WTC11 (cell line): ENCODE measurements at regions not wholly inside any gene's neighbourhood (a gene's known extent, or its start where the extent isn't known, plus 50 kb on each side); places are given as distances from the start of the nearest gene placed in this dataset.

Experiments used
- ATAC-seq: fragments of 200-7000 bp; cut with Tn5 transposase; 2 replicates; pipeline ENCODE4 v1.10.0; 2021; ENCODE audit warnings: mild to moderate bottlenecking, moderate library complexity
- CTCF ChIA-PET: fragments of 300-600 bp; sonication (Branson Sonifier 250); formaldehyde crosslinking; loops from one replicate; lab custom pipeline; 2021; ENCODE audit warnings: antibody characterized with exemption; lab: Charles Lee
- POLR2A ChIA-PET: fragments of 350-600 bp; sonication (Branson Sonifier 250); formaldehyde crosslinking; loops from one replicate; lab custom pipeline; 2021; ENCODE audit warnings: antibody characterized with exemption; lab: Charles Lee
- DNase-seq: peaks from one replicate; pipeline ENCODE4 v3.0.0; 2021; ENCODE audit warnings: low spot score
- H3K27ac Mint-ChIP-seq: 2 replicates; pipeline ENCODE4 v1.8.0; 2021; ENCODE audit warnings: mixed read lengths
- H3K27me3 Mint-ChIP-seq: 2 replicates; pipeline ENCODE4 v1.8.0; 2021; ENCODE audit warnings: low read depth, mild to moderate bottlenecking, moderate library complexity, mixed read lengths
- H3K36me3 Mint-ChIP-seq: 2 replicates; pipeline ENCODE4 v1.8.0; 2021; ENCODE audit warnings: mixed read lengths
- H3K4me1 Mint-ChIP-seq: 2 replicates; pipeline ENCODE4 v1.8.0; 2022; ENCODE audit warnings: mixed read lengths
- H3K4me3 Mint-ChIP-seq: 2 replicates; pipeline ENCODE4 v1.8.0; 2021; ENCODE audit warnings: mild to moderate bottlenecking, moderate library complexity, mixed read lengths
- H3K9me3 Mint-ChIP-seq: 2 replicates; pipeline ENCODE4 v1.8.0; 2021; ENCODE audit warnings: mixed read lengths
- ATF1 ChIP-seq: sonication (generic); formaldehyde crosslinking; IDR thresholded peaks from 2 replicates; pipeline ENCODE4 v1.8.1; 2023; ENCODE audit warnings: mild to moderate bottlenecking, moderate library complexity, missing genetic modification reagents
- CREM ChIP-seq: sonication (generic); formaldehyde crosslinking; IDR thresholded peaks from 2 replicates; pipeline ENCODE4 v1.8.1; 2022; ENCODE audit warnings: mild to moderate bottlenecking, missing genetic modification reagents, moderate library complexity
- ELF4 ChIP-seq: sonication (generic); formaldehyde crosslinking; IDR thresholded peaks from 2 replicates; pipeline ENCODE4 v1.8.1; 2022; ENCODE audit warnings: low read depth, mild to moderate bottlenecking, moderate library complexity, missing genetic modification reagents
- ETV6 ChIP-seq: sonication (generic); formaldehyde crosslinking; IDR thresholded peaks from 2 replicates; pipeline ENCODE4 v1.8.1; 2022; ENCODE audit warnings: mild to moderate bottlenecking, missing genetic modification reagents
- FOXK1 ChIP-seq: sonication (generic); formaldehyde crosslinking; IDR thresholded peaks from 2 replicates; pipeline ENCODE4 v1.8.0; 2022; ENCODE audit warnings: mild to moderate bottlenecking, moderate library complexity, missing genetic modification reagents
- FOXP1 ChIP-seq: sonication (generic); formaldehyde crosslinking; IDR thresholded peaks from 2 replicates; pipeline ENCODE4 v1.8.0; 2022; ENCODE audit warnings: missing genetic modification reagents, mild to moderate bottlenecking, moderate library complexity, borderline replicate concordance
- JUN ChIP-seq: sonication (generic); formaldehyde crosslinking; IDR thresholded peaks from 2 replicates; pipeline ENCODE4 v1.8.0; 2023; ENCODE audit warnings: mild to moderate bottlenecking, missing genetic modification reagents
- MXD4 ChIP-seq: fragments of 250-450 bp; sonication (Bioruptor Pico); IDR thresholded peaks from 2 replicates; pipeline ENCODE4 v1.8.0; 2021; ENCODE audit warnings: mild to moderate bottlenecking, moderate library complexity, borderline replicate concordance
- MYBL2 ChIP-seq: sonication (generic); formaldehyde crosslinking; IDR thresholded peaks from 2 replicates; pipeline ENCODE4 v1.8.1; 2023; ENCODE audit warnings: mild to moderate bottlenecking, moderate library complexity, missing genetic modification reagents
- SMAD3 ChIP-seq: sonication (generic); formaldehyde crosslinking; IDR thresholded peaks from 2 replicates; pipeline ENCODE4 v1.8.0; 2022; ENCODE audit warnings: missing genetic modification reagents, mild to moderate bottlenecking, borderline replicate concordance
- SOX15 ChIP-seq: fragments of 250-450 bp; sonication (Bioruptor Pico); IDR thresholded peaks from 2 replicates; pipeline ENCODE4 v1.9.0; 2021; ENCODE audit warnings: mild to moderate bottlenecking
- SP1 ChIP-seq: sonication (generic); formaldehyde crosslinking; conservative IDR thresholded peaks from 2 replicates; pipeline ENCODE4 v1.8.1; 2022; ENCODE audit warnings: missing genetic modification reagents
- TCF7 ChIP-seq: sonication (generic); formaldehyde crosslinking; IDR thresholded peaks from 2 replicates; pipeline ENCODE4 v1.8.0; 2022; ENCODE audit warnings: mild to moderate bottlenecking, low read depth, missing genetic modification reagents, moderate library complexity
- ZNF219 ChIP-seq: sonication (generic); formaldehyde crosslinking; IDR thresholded peaks from 2 replicates; pipeline ENCODE4 v1.8.0; 2023; ENCODE audit warnings: missing genetic modification reagents, mild to moderate bottlenecking, borderline replicate concordance
- ZNF263 ChIP-seq: sonication (generic); formaldehyde crosslinking; IDR thresholded peaks from 2 replicates; pipeline ENCODE4 v1.8.1; 2022; ENCODE audit warnings: low read depth, mild to moderate bottlenecking, moderate library complexity, missing genetic modification reagents
- ZNF317 ChIP-seq: sonication (generic); formaldehyde crosslinking; IDR thresholded peaks from 2 replicates; pipeline ENCODE4 v1.8.1; 2023; ENCODE audit warnings: low read depth, mild to moderate bottlenecking, moderate library complexity, missing genetic modification reagents, borderline replicate concordance
- ZNF671 ChIP-seq: fragments of 250-450 bp; sonication (Bioruptor Pico); IDR thresholded peaks from 2 replicates; pipeline ENCODE4 v1.8.0; 2021; ENCODE audit warnings: mild to moderate bottlenecking
- TF ChIP-seq, protein P1 (sequence below): fragments of 250-450 bp; sonication (Bioruptor Pico); IDR thresholded peaks from 2 replicates; pipeline ENCODE4 v1.9.0; 2021; ENCODE audit warnings: mild to moderate bottlenecking, borderline replicate concordance
- TF ChIP-seq, protein P2 (sequence below): fragments of 250-450 bp; sonication (Bioruptor Pico); IDR thresholded peaks from 2 replicates; pipeline ENCODE4 v2.1.2; 2022; ENCODE audit warnings: mild to moderate bottlenecking, moderate library complexity
- TF ChIP-seq, protein P3 (sequence below): sonication (generic); formaldehyde crosslinking; IDR thresholded peaks from 2 replicates; pipeline ENCODE4 v1.8.1; 2022; ENCODE audit warnings: mild to moderate bottlenecking, missing genetic modification reagents, moderate library complexity, borderline replicate concordance
- TF ChIP-seq, protein P4 (sequence below): sonication (generic); formaldehyde crosslinking; IDR thresholded peaks from 2 replicates; pipeline ENCODE4 v1.8.1; 2022; ENCODE audit warnings: low read depth, mild to moderate bottlenecking, moderate library complexity, missing genetic modification reagents, borderline replicate concordance
- TF ChIP-seq, protein P5 (sequence below): sonication (generic); formaldehyde crosslinking; IDR thresholded peaks from 2 replicates; pipeline ENCODE4 v1.8.0; 2022; ENCODE audit warnings: mild to moderate bottlenecking, missing genetic modification reagents
- TF ChIP-seq, protein P6 (sequence below): sonication (generic); formaldehyde crosslinking; IDR thresholded peaks from 2 replicates; pipeline ENCODE4 v1.8.1; 2023; ENCODE audit warnings: mild to moderate bottlenecking, missing genetic modification reagents, moderate library complexity
- TF ChIP-seq, protein P7 (sequence below): sonication (generic); formaldehyde crosslinking; IDR thresholded peaks from 2 replicates; pipeline ENCODE4 v1.8.0; 2023; ENCODE audit warnings: missing genetic modification reagents
- TF ChIP-seq, protein P8 (sequence below): fragments of 250-450 bp; sonication (Bioruptor Pico); conservative IDR thresholded peaks from 2 replicates; pipeline ENCODE4 v1.9.0; 2021; ENCODE audit warnings: mild to moderate bottlenecking

DNA sequence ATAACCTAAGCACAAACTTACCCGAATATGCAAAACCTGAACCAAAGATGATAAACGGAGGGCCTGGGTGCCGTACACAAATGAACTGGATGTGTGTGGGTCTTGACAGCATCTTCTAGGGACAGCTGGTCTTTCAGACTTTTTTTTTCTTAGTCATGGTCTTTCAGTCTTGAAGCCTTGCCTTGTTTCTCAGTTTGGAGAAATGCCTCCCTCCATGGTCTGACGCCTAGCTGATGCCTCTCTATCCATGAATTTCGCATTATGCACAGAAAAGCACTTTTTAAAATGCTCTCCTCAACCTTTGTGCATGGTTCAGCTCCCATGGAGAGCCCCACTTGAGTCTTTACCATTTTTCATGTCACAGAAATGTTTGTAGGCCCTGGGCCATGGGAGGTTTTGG lies 52.8 kb upstream of the LYRM9 start (continued):
- TF ChIP-seq, protein P1, sequence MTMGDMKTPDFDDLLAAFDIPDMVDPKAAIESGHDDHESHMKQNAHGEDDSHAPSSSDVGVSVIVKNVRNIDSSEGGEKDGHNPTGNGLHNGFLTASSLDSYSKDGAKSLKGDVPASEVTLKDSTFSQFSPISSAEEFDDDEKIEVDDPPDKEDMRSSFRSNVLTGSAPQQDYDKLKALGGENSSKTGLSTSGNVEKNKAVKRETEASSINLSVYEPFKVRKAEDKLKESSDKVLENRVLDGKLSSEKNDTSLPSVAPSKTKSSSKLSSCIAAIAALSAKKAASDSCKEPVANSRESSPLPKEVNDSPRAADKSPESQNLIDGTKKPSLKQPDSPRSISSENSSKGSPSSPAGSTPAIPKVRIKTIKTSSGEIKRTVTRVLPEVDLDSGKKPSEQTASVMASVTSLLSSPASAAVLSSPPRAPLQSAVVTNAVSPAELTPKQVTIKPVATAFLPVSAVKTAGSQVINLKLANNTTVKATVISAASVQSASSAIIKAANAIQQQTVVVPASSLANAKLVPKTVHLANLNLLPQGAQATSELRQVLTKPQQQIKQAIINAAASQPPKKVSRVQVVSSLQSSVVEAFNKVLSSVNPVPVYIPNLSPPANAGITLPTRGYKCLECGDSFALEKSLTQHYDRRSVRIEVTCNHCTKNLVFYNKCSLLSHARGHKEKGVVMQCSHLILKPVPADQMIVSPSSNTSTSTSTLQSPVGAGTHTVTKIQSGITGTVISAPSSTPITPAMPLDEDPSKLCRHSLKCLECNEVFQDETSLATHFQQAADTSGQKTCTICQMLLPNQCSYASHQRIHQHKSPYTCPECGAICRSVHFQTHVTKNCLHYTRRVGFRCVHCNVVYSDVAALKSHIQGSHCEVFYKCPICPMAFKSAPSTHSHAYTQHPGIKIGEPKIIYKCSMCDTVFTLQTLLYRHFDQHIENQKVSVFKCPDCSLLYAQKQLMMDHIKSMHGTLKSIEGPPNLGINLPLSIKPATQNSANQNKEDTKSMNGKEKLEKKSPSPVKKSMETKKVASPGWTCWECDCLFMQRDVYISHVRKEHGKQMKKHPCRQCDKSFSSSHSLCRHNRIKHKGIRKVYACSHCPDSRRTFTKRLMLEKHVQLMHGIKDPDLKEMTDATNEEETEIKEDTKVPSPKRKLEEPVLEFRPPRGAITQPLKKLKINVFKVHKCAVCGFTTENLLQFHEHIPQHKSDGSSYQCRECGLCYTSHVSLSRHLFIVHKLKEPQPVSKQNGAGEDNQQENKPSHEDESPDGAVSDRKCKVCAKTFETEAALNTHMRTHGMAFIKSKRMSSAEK: no peak
- TF ChIP-seq ZNF317 (CRISPR knock-in tag) (no peak), ETV6 (CRISPR knock-in tag) (no peak), SP1 (CRISPR knock-in tag) (no peak), JUN (no peak), SMAD3 (CRISPR knock-in tag) (no peak)
- TF ChIP-seq, protein P2, sequence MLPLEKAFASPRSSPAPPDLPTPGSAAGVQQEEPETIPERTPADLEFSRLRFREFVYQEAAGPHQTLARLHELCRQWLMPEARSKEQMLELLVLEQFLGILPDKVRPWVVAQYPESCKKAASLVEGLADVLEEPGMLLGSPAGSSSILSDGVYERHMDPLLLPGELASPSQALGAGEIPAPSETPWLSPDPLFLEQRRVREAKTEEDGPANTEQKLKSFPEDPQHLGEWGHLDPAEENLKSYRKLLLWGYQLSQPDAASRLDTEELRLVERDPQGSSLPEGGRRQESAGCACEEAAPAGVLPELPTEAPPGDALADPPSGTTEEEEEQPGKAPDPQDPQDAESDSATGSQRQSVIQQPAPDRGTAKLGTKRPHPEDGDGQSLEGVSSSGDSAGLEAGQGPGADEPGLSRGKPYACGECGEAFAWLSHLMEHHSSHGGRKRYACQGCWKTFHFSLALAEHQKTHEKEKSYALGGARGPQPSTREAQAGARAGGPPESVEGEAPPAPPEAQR: no peak
- TF ChIP-seq, protein P3, sequence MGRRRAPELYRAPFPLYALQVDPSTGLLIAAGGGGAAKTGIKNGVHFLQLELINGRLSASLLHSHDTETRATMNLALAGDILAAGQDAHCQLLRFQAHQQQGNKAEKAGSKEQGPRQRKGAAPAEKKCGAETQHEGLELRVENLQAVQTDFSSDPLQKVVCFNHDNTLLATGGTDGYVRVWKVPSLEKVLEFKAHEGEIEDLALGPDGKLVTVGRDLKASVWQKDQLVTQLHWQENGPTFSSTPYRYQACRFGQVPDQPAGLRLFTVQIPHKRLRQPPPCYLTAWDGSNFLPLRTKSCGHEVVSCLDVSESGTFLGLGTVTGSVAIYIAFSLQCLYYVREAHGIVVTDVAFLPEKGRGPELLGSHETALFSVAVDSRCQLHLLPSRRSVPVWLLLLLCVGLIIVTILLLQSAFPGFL (CRISPR knock-in tag): no peak
- TF ChIP-seq, protein P4, sequence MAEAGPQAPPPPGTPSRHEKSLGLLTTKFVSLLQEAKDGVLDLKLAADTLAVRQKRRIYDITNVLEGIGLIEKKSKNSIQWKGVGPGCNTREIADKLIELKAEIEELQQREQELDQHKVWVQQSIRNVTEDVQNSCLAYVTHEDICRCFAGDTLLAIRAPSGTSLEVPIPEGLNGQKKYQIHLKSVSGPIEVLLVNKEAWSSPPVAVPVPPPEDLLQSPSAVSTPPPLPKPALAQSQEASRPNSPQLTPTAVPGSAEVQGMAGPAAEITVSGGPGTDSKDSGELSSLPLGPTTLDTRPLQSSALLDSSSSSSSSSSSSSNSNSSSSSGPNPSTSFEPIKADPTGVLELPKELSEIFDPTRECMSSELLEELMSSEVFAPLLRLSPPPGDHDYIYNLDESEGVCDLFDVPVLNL (CRISPR knock-in tag): no peak

DNA sequence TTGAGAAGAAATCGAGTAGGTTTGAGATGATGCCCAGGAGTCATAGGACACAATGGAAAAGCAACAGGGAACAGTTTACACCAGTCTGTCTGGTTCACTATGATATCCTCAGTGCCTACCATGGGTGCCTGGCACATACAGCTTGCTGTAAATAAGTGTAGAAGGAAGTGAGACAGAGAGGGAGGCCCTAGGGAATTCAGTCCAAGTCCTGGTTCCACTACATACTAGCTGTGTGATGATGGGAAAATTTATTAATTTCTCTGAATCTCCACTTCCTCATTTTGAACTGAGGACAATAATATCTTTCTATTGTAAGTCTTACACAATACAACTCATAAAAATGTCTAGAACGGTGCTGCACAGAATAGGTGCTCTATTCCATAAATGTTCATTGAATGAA lies 53.3 kb upstream of the LYRM9 start:
- CTCF ChIA-PET: interaction anchor here (1.3 to 1.8 kb wide), 2 partner anchors 67 to 287 kb away, joined by 3 read pairs; no protein-coding TSS in a partner anchor
- no peak for ATAC-seq
- no peak overlapping the region for H3K27ac Mint-ChIP-seq
- DNase-seq: no peak
- H3K4me1 Mint-ChIP-seq: peaks cover 20% of the 10 kb centered on the region
- H3K9me3 Mint-ChIP-seq: peaks cover 7% of the 10 kb centered on the region
- peaks cover 7% of the 10 kb centered on the region; the same call in 1 of the 2 replicates for H3K36me3 Mint-ChIP-seq
- POLR2A ChIA-PET: no interaction called here
- H3K4me3 Mint-ChIP-seq: no peak overlapping the region
- H3K27me3 Mint-ChIP-seq: peaks cover 4% of the 10 kb centered on the region; the same call in 1 of the 2 replicates
- TF ChIP-seq MYBL2 (CRISPR knock-in tag) (no peak), CREM (CRISPR knock-in tag) (no peak), SOX15 (CRISPR knock-in tag) (no peak), ATF1 (CRISPR knock-in tag) (no peak), ZNF263 (CRISPR knock-in tag) (no peak), FOXK1 (CRISPR knock-in tag) (no peak), SMAD3 (CRISPR knock-in tag) (no peak), ZNF219 (CRISPR knock-in tag) (no peak), ZNF671 (CRISPR knock-in tag) (no peak), ELF4 (no peak), TCF7 (CRISPR knock-in tag) (no peak), FOXP1 (CRISPR knock-in tag) (no peak), MXD4 (CRISPR knock-in tag) (no peak)
- TF ChIP-seq, protein P5, sequence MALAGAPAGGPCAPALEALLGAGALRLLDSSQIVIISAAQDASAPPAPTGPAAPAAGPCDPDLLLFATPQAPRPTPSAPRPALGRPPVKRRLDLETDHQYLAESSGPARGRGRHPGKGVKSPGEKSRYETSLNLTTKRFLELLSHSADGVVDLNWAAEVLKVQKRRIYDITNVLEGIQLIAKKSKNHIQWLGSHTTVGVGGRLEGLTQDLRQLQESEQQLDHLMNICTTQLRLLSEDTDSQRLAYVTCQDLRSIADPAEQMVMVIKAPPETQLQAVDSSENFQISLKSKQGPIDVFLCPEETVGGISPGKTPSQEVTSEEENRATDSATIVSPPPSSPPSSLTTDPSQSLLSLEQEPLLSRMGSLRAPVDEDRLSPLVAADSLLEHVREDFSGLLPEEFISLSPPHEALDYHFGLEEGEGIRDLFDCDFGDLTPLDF (CRISPR knock-in tag): no peak
- TF ChIP-seq, protein P6, sequence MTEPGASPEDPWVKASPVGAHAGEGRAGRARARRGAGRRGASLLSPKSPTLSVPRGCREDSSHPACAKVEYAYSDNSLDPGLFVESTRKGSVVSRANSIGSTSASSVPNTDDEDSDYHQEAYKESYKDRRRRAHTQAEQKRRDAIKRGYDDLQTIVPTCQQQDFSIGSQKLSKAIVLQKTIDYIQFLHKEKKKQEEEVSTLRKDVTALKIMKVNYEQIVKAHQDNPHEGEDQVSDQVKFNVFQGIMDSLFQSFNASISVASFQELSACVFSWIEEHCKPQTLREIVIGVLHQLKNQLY (CRISPR knock-in tag): no peak
- TF ChIP-seq, protein P7, sequence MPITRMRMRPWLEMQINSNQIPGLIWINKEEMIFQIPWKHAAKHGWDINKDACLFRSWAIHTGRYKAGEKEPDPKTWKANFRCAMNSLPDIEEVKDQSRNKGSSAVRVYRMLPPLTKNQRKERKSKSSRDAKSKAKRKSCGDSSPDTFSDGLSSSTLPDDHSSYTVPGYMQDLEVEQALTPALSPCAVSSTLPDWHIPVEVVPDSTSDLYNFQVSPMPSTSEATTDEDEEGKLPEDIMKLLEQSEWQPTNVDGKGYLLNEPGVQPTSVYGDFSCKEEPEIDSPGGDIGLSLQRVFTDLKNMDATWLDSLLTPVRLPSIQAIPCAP (CRISPR knock-in tag): no peak
- TF ChIP-seq, protein P8, sequence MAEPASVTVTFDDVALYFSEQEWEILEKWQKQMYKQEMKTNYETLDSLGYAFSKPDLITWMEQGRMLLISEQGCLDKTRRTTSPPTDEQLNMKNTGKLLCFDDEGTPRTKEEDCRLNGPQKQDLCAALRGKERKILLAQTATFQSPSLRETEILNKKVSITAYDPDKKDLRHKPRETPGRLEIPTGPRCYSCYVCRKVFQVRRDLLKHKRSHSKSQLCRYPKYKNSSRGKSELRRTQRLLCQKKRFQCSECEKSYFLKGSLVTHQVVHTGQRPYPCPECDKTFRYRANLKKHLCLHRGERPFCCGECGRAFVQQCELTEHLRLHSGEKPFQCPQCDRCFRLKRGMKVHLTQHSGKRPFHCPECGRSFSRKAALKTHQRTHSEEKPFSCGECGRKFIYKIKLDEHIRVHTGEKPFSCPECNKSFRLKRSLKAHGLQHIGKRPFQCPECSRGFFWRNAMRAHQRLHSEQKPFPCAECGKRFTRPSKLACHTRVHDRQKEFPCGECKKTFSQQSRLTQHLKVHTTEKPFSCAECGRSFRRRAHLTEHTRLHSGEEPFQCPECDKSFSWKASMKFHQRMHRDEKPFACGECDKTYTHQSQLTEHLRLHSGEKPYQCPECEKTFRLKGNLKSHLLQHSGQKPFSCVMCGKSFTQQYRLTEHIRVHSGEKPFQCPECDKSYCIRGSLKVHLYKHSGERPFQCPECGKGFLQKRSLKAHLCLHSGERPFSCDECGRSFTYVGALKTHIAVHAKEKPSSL: no peak
